ENCODE measurements at regions not wholly inside any gene's neighbourhood (a gene's known extent, or its start where the extent isn't known, plus 50 kb on each side); places are given as distances from the start of the nearest gene placed in this dataset.

GRCh38 chr11:19606856-19607655 is 105.6 kb upstream of the NAV2 start:
- H3K27ac ChIP-seq = no peak overlapping the region
- H3K27me3 ChIP-seq = no peaks in the 10 kb centered on the region
- no peaks in the 10 kb centered on the region for H3K36me3 ChIP-seq
- no peak for DNase-seq
- H3K4me1 ChIP-seq = peaks cover 0 to 9% (median 7%) of the 10 kb centered on the region in 4 donors
- intact Hi-C loops (cut with DNase I; ENCODE audit: low total_unique reads) = no loop called here
- in situ Hi-C loops (cut with MboI; ENCODE audit: low pct_ligation_motif_present in 1 of 4, low pct_unique_long_range_greater_than_20kb in 1 of 4, low sequenced_read_pairs in 3 of 4) = no loop called here
- no peak overlapping the region for H3K4me3 ChIP-seq
- TF ChIP-seq EP300 (IDR thresholded peaks at IDR 0.05; ENCODE audit: low read depth) = no peak
- TF ChIP-seq, protein P1, sequence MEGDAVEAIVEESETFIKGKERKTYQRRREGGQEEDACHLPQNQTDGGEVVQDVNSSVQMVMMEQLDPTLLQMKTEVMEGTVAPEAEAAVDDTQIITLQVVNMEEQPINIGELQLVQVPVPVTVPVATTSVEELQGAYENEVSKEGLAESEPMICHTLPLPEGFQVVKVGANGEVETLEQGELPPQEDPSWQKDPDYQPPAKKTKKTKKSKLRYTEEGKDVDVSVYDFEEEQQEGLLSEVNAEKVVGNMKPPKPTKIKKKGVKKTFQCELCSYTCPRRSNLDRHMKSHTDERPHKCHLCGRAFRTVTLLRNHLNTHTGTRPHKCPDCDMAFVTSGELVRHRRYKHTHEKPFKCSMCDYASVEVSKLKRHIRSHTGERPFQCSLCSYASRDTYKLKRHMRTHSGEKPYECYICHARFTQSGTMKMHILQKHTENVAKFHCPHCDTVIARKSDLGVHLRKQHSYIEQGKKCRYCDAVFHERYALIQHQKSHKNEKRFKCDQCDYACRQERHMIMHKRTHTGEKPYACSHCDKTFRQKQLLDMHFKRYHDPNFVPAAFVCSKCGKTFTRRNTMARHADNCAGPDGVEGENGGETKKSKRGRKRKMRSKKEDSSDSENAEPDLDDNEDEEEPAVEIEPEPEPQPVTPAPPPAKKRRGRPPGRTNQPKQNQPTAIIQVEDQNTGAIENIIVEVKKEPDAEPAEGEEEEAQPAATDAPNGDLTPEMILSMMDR (IDR thresholded peaks at IDR 0.05) = no peak
- no peak for TF ChIP-seq POLR2AphosphoS5 (IDR thresholded peaks at IDR 0.05)
- TF ChIP-seq POLR2A (IDR thresholded peaks at IDR 0.05) = no peak
- H3K9me3 ChIP-seq = peaks cover 2 to 4% of the 10 kb centered on the region in 2 donors
- WGBS, 2 donors (ENCODE audit: low coverage in 1 of 2) = 90% methylated on average over 5 of the region's 5 CpGs; no CpG with 5 or more reads in 1 of the 2 donors

GRCh38 chr11:19605520-19606371 is 106.9 kb upstream of the NAV2 start:
- WGBS, 2 donors (ENCODE audit: low coverage in 1 of 2) = 69 to 81% methylated on average over 3 to 8 of the region's 8 CpGs
- intact Hi-C loops (cut with DNase I; ENCODE audit: low total_unique reads) (no loop called here), in situ Hi-C loops (cut with MboI; ENCODE audit: low pct_ligation_motif_present in 1 of 4, low pct_unique_long_range_greater_than_20kb in 1 of 4, low sequenced_read_pairs in 3 of 4) (no loop called here)
- H3K4me1 ChIP-seq = peaks cover 0 to 9% (median 7%) of the 10 kb centered on the region in 4 donors
- H3K9me3 ChIP-seq = no peaks in the 10 kb centered on the region
- H3K4me3 ChIP-seq = no peak overlapping the region
- no peak for DNase-seq
- TF ChIP-seq EP300 (IDR thresholded peaks at IDR 0.05; ENCODE audit: low read depth) = no peak
- TF ChIP-seq, protein P1 (IDR thresholded peaks at IDR 0.05) = no peak
- no peak for TF ChIP-seq POLR2A (IDR thresholded peaks at IDR 0.05)
- TF ChIP-seq POLR2AphosphoS5 (IDR thresholded peaks at IDR 0.05) = no peak
- H3K27me3 ChIP-seq = no peaks in the 10 kb centered on the region
- H3K36me3 ChIP-seq = no peaks in the 10 kb centered on the region
- peak overlapping the region in 3 of 4 donors; percentile 34 to 60 (median 44) for H3K27ac ChIP-seq

GRCh38 chr11:19604679-19605375 is 107.8 kb upstream of the NAV2 start:
- Histone ChIP-seq H3K9me3 (no peaks in the 10 kb centered on the region), H3K27me3 (no peaks in the 10 kb centered on the region), H3K4me3 (no peak overlapping the region), H3K4me1 (peaks cover 0 to 9% (median 7%) of the 10 kb centered on the region in 4 donors), H3K27ac (peak overlapping the region in 2 of 4 donors; percentile 44 to 60), H3K36me3 (no peaks in the 10 kb centered on the region)
- DNase-seq = no peak
- WGBS, 2 donors (ENCODE audit: low coverage in 1 of 2) = 90% methylated on average over 2 of the region's 2 CpGs; no CpG with 5 or more reads in 1 of the 2 donors
- in situ Hi-C loops (cut with MboI; ENCODE audit: low pct_ligation_motif_present in 1 of 4, low pct_unique_long_range_greater_than_20kb in 1 of 4, low sequenced_read_pairs in 3 of 4) (no loop called here), intact Hi-C loops (cut with DNase I; ENCODE audit: low total_unique reads) (no loop called here)
- no peak for TF ChIP-seq POLR2AphosphoS5 (IDR thresholded peaks at IDR 0.05)
- TF ChIP-seq, protein P1 (IDR thresholded peaks at IDR 0.05) = no peak

DNA sequence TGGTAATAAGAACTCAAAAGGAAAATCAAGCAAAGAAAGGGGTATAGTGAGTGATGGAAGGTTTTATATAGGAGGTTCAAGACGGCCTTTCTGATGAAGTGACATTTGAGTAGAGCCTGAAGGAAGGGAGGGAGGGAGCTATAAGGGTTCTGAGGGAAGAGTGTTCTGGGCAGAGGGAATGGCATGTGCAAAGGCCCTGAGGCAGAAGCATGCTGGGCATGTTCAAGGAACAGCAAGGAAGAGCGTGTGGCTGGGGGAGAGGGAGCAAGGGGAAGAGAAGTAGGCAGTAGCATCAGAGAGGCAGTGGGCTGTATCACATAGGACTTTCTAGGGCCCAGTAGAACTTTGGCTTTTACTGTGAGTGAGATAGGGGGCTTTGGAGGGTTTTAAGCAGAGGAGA is 108.9 kb upstream of the NAV2 start:
- H3K4me1 ChIP-seq = peaks cover 0 to 9% (median 7%) of the 10 kb centered on the region in 4 donors
- intact Hi-C loops (cut with DNase I; ENCODE audit: low total_unique reads) (no loop called here), in situ Hi-C loops (cut with MboI; ENCODE audit: low pct_ligation_motif_present in 1 of 4, low pct_unique_long_range_greater_than_20kb in 1 of 4, low sequenced_read_pairs in 3 of 4) (no loop called here)
- WGBS, 2 donors (ENCODE audit: low coverage in 1 of 2) = 85 to 91% methylated on average over 2 of the region's 2 CpGs
- no peaks in the 10 kb centered on the region for H3K36me3 ChIP-seq
- DNase-seq = no peak
- TF ChIP-seq POLR2AphosphoS5 (IDR thresholded peaks at IDR 0.05) (no peak), POLR2A (IDR thresholded peaks at IDR 0.05) (no peak), EP300 (IDR thresholded peaks at IDR 0.05; ENCODE audit: low read depth) (no peak)
- TF ChIP-seq, protein P1 (IDR thresholded peaks at IDR 0.05) = no peak
- H3K27ac ChIP-seq = no peak overlapping the region
- H3K4me3 ChIP-seq = no peak overlapping the region
- H3K27me3 ChIP-seq = no peaks in the 10 kb centered on the region
- no peaks in the 10 kb centered on the region for H3K9me3 ChIP-seq

Data from transverse colon (tissue), 4 donors.